ENCODE measurements at regions not wholly inside any gene's neighbourhood (a gene's known extent, or its start where the extent isn't known, plus 50 kb on each side); places are given as distances from the start of the nearest gene placed in this dataset.

DNA sequence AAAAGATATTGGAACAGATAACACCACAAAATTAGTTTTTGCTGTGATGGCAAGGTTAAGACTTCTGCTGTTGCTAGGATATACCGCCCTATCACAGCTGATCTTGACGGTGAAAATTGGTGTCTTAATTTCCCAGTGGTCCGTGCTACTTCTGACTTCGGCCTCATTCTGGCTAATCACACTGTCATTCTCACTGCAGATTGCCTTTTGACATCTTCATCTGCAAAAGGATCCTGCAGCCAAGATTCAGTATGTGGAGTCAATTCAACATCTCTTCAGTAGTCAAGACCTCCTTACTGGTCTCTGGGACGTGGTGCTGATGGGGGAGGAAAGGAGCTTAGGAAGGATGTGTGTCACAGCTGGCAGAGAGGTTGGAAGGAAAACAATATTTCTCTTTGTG lies 438.6 kb downstream of the WDR72 start:
- no peak overlapping the region for H3K4me3 ChIP-seq
- no peaks in the 10 kb centered on the region for H3K27me3 ChIP-seq
- no peak overlapping the region for H3K27ac ChIP-seq
- no peaks in the 10 kb centered on the region for H3K9me3 ChIP-seq
- TF ChIP-seq, protein P1, sequence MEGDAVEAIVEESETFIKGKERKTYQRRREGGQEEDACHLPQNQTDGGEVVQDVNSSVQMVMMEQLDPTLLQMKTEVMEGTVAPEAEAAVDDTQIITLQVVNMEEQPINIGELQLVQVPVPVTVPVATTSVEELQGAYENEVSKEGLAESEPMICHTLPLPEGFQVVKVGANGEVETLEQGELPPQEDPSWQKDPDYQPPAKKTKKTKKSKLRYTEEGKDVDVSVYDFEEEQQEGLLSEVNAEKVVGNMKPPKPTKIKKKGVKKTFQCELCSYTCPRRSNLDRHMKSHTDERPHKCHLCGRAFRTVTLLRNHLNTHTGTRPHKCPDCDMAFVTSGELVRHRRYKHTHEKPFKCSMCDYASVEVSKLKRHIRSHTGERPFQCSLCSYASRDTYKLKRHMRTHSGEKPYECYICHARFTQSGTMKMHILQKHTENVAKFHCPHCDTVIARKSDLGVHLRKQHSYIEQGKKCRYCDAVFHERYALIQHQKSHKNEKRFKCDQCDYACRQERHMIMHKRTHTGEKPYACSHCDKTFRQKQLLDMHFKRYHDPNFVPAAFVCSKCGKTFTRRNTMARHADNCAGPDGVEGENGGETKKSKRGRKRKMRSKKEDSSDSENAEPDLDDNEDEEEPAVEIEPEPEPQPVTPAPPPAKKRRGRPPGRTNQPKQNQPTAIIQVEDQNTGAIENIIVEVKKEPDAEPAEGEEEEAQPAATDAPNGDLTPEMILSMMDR (IDR thresholded peaks at IDR 0.05), result no peak
- no peaks in the 10 kb centered on the region for H3K4me1 ChIP-seq
- no peaks in the 10 kb centered on the region for H3K36me3 ChIP-seq
- intact Hi-C loops (cut with DNase I), result no loop called here
- no peak for DNase-seq (ENCODE audit: low spot score in 2 of 2)

DNA sequence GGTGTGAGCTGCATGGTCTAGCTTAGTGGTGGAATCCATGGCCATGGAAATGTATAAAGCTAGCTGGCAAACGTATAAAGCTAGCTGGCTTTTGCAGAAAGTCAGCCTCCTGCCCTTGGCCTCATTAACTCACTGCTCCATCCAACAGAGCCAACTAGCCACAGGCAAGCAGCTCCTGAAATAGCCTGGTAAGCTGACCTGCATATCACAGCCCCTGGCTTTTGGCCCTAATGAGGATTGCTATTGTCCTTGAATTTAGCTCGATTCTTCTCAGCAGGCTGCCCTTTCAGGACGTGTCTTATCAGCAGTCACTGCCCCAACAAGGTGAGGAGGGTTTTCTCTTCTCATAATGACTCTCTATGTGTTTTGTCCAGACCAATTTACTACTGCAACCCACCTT lies 446.8 kb downstream of the WDR72 start:
- TF ChIP-seq, protein P1 (IDR thresholded peaks at IDR 0.05), result no peak
- no peak for DNase-seq (ENCODE audit: low spot score in 2 of 2)
- intact Hi-C loops (cut with DNase I), result no loop called here
- Histone ChIP-seq H3K4me3 (no peak overlapping the region), H3K4me1 (no peaks in the 10 kb centered on the region), H3K9me3 (no peaks in the 10 kb centered on the region), H3K27ac (no peak overlapping the region), H3K36me3 (no peaks in the 10 kb centered on the region), H3K27me3 (no peaks in the 10 kb centered on the region)

DNA sequence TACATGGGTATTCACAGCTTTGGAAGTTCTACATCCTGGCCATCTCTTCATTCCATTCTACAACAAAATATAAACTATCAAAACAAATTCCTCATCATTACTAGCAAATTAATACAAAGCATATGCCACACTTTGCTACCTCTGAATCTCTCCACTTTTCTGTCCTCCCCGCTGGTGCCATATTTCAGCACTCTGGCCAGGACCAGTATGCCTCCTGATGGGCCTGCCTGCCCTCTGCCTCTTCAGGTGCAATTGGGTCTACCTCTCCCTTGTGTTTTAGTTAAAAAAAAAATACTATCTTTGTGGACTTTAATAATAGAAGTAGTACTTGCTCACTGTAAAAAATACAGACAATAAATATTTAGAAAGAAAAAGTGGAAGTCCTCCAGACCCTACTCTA lies 448.8 kb downstream of the WDR72 start:
- H3K36me3 ChIP-seq, result no peaks in the 10 kb centered on the region
- no peaks in the 10 kb centered on the region for H3K4me1 ChIP-seq
- TF ChIP-seq, protein P1 (IDR thresholded peaks at IDR 0.05), result no peak
- no peak overlapping the region for H3K4me3 ChIP-seq
- H3K9me3 ChIP-seq, result no peaks in the 10 kb centered on the region
- intact Hi-C loops (cut with DNase I), result no loop called here
- no peak for DNase-seq (ENCODE audit: low spot score in 2 of 2)
- no peaks in the 10 kb centered on the region for H3K27me3 ChIP-seq
- no peak overlapping the region for H3K27ac ChIP-seq

DNA sequence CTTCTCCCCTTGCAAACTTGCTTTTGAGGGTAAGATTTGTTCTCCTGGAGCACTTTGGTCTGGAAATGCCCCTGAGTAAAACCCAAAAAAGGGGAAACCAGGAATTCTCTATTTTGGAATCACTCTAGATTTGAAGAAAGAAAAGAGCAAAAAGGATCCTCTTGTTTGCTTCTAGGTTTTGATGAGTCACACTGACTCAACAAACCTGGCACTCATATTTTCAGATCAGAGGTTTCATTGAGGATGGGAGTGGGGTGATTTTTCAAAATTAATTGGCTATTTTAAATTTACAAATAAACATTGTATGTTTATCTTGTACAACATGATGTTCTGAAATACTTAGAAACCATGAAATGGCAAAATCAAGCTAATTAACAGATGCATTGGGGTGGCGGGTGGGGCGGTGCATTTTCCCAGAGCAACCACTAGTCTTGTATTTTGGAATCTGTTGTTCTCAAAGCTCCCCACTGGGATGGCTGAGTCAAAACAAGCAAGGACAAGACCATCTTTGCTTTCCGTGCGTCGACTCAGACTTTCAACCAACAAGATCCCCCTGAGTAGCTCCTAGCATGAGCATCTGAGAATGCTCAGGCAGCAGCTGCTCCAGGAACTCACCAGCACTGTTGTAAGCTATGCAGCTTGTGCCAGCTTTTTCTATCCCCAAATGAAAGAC lies 451.4 kb downstream of the WDR72 start:
- no peak for DNase-seq (ENCODE audit: low spot score in 2 of 2)
- Histone ChIP-seq H3K9me3 (no peaks in the 10 kb centered on the region), H3K27ac (no peak overlapping the region), H3K4me3 (no peak overlapping the region), H3K4me1 (no peaks in the 10 kb centered on the region), H3K36me3 (no peaks in the 10 kb centered on the region), H3K27me3 (no peaks in the 10 kb centered on the region)
- intact Hi-C loops (cut with DNase I), result no loop called here
- TF ChIP-seq, protein P1 (IDR thresholded peaks at IDR 0.05), result no peak

DNA sequence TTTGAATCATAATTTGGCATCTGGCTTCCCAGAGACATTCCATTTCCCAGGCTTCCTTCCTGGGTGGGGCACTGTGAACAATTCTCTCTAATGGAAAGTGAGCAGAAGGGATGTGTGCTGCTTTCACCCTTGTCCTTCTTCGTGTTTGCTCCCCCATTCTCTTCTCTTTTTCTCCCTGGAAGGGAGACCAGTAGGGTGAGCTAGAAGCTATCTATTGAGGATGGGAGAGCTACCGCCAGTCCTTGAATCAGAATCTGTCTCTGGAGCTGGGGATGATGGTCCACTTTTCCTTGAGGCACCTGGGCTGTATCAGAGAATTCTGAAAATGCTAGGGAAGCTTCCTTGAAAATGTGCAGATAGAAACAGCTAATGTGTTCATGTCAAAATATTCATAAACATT lies 453.9 kb downstream of the WDR72 start:
- Histone ChIP-seq H3K9me3 (no peaks in the 10 kb centered on the region), H3K27me3 (no peaks in the 10 kb centered on the region), H3K27ac (no peak overlapping the region), H3K36me3 (no peaks in the 10 kb centered on the region), H3K4me1 (no peaks in the 10 kb centered on the region), H3K4me3 (no peak overlapping the region)
- TF ChIP-seq, protein P1 (IDR thresholded peaks at IDR 0.05), result no peak
- no peak for DNase-seq (ENCODE audit: low spot score in 2 of 2)
- intact Hi-C loops (cut with DNase I), result no loop called here

DNA sequence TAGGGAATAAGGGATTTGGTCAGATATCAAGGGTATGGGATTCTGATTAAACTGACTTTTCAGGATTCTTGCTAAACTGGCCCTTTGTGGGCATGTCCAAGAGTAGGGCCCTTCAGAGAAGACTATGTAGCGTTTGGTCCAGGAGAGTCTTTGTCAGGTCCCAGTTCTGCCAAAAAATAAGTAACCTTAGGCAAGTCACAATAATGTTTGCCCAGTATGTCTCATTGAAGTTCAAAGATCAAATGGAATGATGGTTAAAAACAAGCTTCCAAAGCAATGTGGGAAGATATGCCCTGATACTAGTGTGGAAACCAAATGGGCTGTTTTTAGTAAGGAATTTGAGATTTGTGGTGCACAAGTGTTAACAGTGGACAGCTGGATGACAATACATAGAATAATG lies 454.4 kb downstream of the WDR72 start:
- intact Hi-C loops (cut with DNase I), result no loop called here
- no peak overlapping the region for H3K4me3 ChIP-seq
- no peak overlapping the region for H3K27ac ChIP-seq
- TF ChIP-seq, protein P1 (IDR thresholded peaks at IDR 0.05), result no peak
- no peaks in the 10 kb centered on the region for H3K36me3 ChIP-seq
- no peaks in the 10 kb centered on the region for H3K4me1 ChIP-seq
- H3K27me3 ChIP-seq, result no peaks in the 10 kb centered on the region
- no peaks in the 10 kb centered on the region for H3K9me3 ChIP-seq
- DNase-seq (ENCODE audit: low spot score in 2 of 2), result no peak
